HepG2 (cell line): ENCODE measurements at regions not wholly inside any gene's neighbourhood (a gene's known extent, or its start where the extent isn't known, plus 50 kb on each side); places are given as distances from the start of the nearest gene placed in this dataset.

Experiments
- ATAC-seq: fragments of 200-7000 bp; cut with Tn5 transposase; 3 replicates; pipeline ENCODE4 v1.9.1; 2020; ENCODE audit warnings: mild to moderate bottlenecking, moderate library complexity
- BruUV-seq: library from RNA; stranded (reverse); fragments of 400-500 nt; replicated peaks from 2 replicates; lab custom pipeline; 2021; lab: Mats Ljungman, UMichigan
- CTCF ChIA-PET: fragments of 300-600 bp; formaldehyde crosslinking; extraction: SDS; loops from one replicate; lab custom pipeline; 2021; ENCODE audit warnings: low total read pairs, inconsistent platforms, low intra/inter-chr PET ratio; lab: Yijun Ruan, JAX
- POLR2A ChIA-PET: fragments of 350-600 bp; sonication (Branson Sonifier 250); formaldehyde crosslinking; loops from one replicate; lab custom pipeline; 2020; ENCODE audit warnings: antibody characterized with exemption, inconsistent platforms; lab: Yijun Ruan, JAX
- DNase-seq: peaks from one replicate; pipeline ENCODE4 v3.0.0-alpha.2; 2015; ENCODE audit warnings: low spot score
- FAIRE-seq: peaks from 3 replicates; lab custom pipeline; 2011; peaks lifted over from hg19 to GRCh38; lab: Jason Lieb, UNC
- H2AFZ ChIP-seq: one replicate; pipeline ENCODE4 v1.6.1; 2011; ENCODE audit warnings: low read length, inconsistent platforms
- H3K27ac ChIP-seq: fragments of 300-600 bp; 3 replicates; pipeline ENCODE4 v1.8.0; 2011; ENCODE audit warnings: mixed run types, mild to moderate bottlenecking, mixed read lengths, low read length, inconsistent platforms; ENCODE audit not compliant: insufficient read depth; ENCODE audit errors: extremely low read length
- H3K27me3 ChIP-seq, 2 experiments: fragments of 200-600 bp in 1 of 2; 2 replicates in 1 of 2; 3 replicates in 1 of 2; pipeline versions ENCODE4 v1.6.0 to v1.8.0; 2011; ENCODE audit warnings: low read length in 2 of 2, mild to moderate bottlenecking in 2 of 2, moderate library complexity in 2 of 2, inconsistent platforms in 1 of 2; ENCODE audit not compliant: insufficient read depth in 2 of 2, control insufficient read depth in 1 of 2
- H3K36me3 ChIP-seq, 2 experiments: fragments of 200-600 bp in 1 of 2; replicated peaks in 1 of 2; 2 replicates in 1 of 2; 3 replicates in 1 of 2; pipeline versions ENCODE4 v1.5.1 to v1.8.0; 2011; ENCODE audit warnings: low read length in 2 of 2, inconsistent platforms in 1 of 2; ENCODE audit not compliant: insufficient read depth in 2 of 2, control insufficient read depth in 1 of 2
- H3K4me1 ChIP-seq: 2 replicates; pipeline ENCODE4 v1.5.1; 2012; ENCODE audit warnings: low read length, inconsistent platforms; ENCODE audit not compliant: insufficient read depth
- H3K4me2 ChIP-seq: 2 replicates; pipeline ENCODE4 v1.6.0; 2011; ENCODE audit warnings: low read depth, low read length, inconsistent platforms
- H3K4me3 ChIP-seq, 3 experiments: fragments of 200-600 bp in 1 of 3; sonication (generic), shearing (Covaris generic) in 1 of 3; replicated peaks in 1 of 3; 2 replicates each; pipeline ENCODE4 v1.5.1; 2011 to 2016; ENCODE audit warnings: low read length in 3 of 3, inconsistent platforms in 2 of 3, low read depth in 2 of 3, mild to moderate bottlenecking in 2 of 3, control low read depth in 1 of 3, mixed read lengths in 1 of 3; ENCODE audit not compliant: insufficient read depth in 1 of 3
- H3K79me2 ChIP-seq: one replicate; pipeline ENCODE4 v1.6.1; 2011; ENCODE audit warnings: low read length, inconsistent platforms; ENCODE audit not compliant: insufficient read depth
- H3K9ac ChIP-seq: 2 replicates; pipeline ENCODE4 v1.6.0; 2011; ENCODE audit warnings: mild to moderate bottlenecking, low read depth, low read length, inconsistent platforms; ENCODE audit not compliant: insufficient read depth
- H3K9me3 ChIP-seq: 2 replicates; pipeline ENCODE4 v1.5.1; 2012; ENCODE audit warnings: mild to moderate bottlenecking, low read length
- H4K20me1 ChIP-seq: 2 replicates; pipeline ENCODE4 v1.6.0; 2011; ENCODE audit warnings: inconsistent platforms, mild to moderate bottlenecking, low read length, moderate library complexity; ENCODE audit not compliant: insufficient read depth
- EP300 ChIP-seq, 3 experiments: sonication (generic) in 1 of 3; formaldehyde crosslinking in 1 of 3; IDR thresholded peaks; 2 replicates each; pipeline versions ENCODE4 v1.5.1 to v1.6.1; 2011 to 2020; ENCODE audit warnings: low read depth in 2 of 3, low read length in 2 of 3, borderline replicate concordance in 1 of 3, improper control_type of control experiment in 1 of 3, mild to moderate bottlenecking in 1 of 3, missing genetic modification reagents in 1 of 3, moderate library complexity in 1 of 3
- FLYWCH1 ChIP-seq: sonication (generic); formaldehyde crosslinking; IDR thresholded peaks from 2 replicates; pipeline ENCODE4 v1.8.1; 2023; ENCODE audit warnings: mild to moderate bottlenecking, missing genetic modification reagents
- HIVEP1 ChIP-seq: sonication (generic); formaldehyde crosslinking; IDR thresholded peaks from 2 replicates; pipeline ENCODE4 v1.4.0; 2020; ENCODE audit warnings: mild to moderate bottlenecking, missing genetic modification reagents
- MYNN ChIP-seq: sonication (generic); formaldehyde crosslinking; IDR thresholded peaks from 2 replicates; pipeline ENCODE4 v1.4.0; 2020; ENCODE audit warnings: mild to moderate bottlenecking, low read depth, missing genetic modification reagents
- MZF1 ChIP-seq: sonication (generic); formaldehyde crosslinking; IDR thresholded peaks from 2 replicates; pipeline ENCODE4 v1.8.1; 2023; ENCODE audit warnings: mild to moderate bottlenecking, missing genetic modification reagents, borderline replicate concordance
- RAD51 ChIP-seq: fragments of 450-650 bp; IDR thresholded peaks from 2 replicates; pipeline ENCODE4 v1.6.1; 2016; ENCODE audit warnings: borderline replicate concordance
- TFAP4 ChIP-seq: sonication (generic); IDR thresholded peaks from 2 replicates; pipeline ENCODE4 v1.6.1; 2016; ENCODE audit warnings: low read depth, borderline replicate concordance
- TOPORS ChIP-seq: sonication (generic); formaldehyde crosslinking; IDR thresholded peaks from 2 replicates; pipeline ENCODE4 v1.8.0; 2023; ENCODE audit warnings: mild to moderate bottlenecking, missing genetic modification reagents
- YEATS2 ChIP-seq: sonication (generic); formaldehyde crosslinking; IDR thresholded peaks from 2 replicates; pipeline ENCODE4 v1.4.0; 2020; ENCODE audit warnings: missing genetic modification reagents, borderline replicate concordance
- ZNF274 ChIP-seq: sonication (generic); formaldehyde crosslinking; IDR thresholded peaks from 2 replicates; pipeline ENCODE4 v1.5.1; 2020; ENCODE audit warnings: mild to moderate bottlenecking, missing genetic modification reagents
- ZNF614 ChIP-seq: IDR thresholded peaks from 2 replicates; pipeline ENCODE4 v1.6.1; 2018; ENCODE audit warnings: missing biosample characterization, missing genetic modification reagents, inconsistent platforms, borderline replicate concordance
- ZNF850 ChIP-seq: sonication (generic); formaldehyde crosslinking; conservative IDR thresholded peaks from 2 replicates; pipeline ENCODE4 v1.9.0; 2021; ENCODE audit warnings: mild to moderate bottlenecking, missing genetic modification reagents
- ZZZ3 ChIP-seq: sonication (generic); formaldehyde crosslinking; IDR thresholded peaks from 2 replicates; pipeline ENCODE4 v1.4.0; 2020; ENCODE audit warnings: missing genetic modification reagents, mild to moderate bottlenecking, borderline replicate concordance
- WGBS: methylation state at CpG from one replicate; pipeline ENCODE4 v1.1.6; 2017; ENCODE audit warnings: low lambda C conversion rate; 5-methylcytosine and 5-hydroxymethylcytosine counted together
- in situ Hi-C: cut with HindIII; loops from 2 replicates; pipeline ENCODE4 v1.10.0; 2017; ENCODE audit warnings: low pct_unique_long_range_greater_than_20kb; ENCODE audit not compliant: extremely low pct_ligation_motif_present
- intact Hi-C: fragments of 100-400 bp; cut with micrococcal nuclease; formaldehyde crosslinking; loops from one replicate; pipeline ENCODE4 v1.10.0; 2022; ENCODE audit not compliant: unreplicated experiment
- TF ChIP-seq, protein P1 (sequence below): sonication (generic); formaldehyde crosslinking; IDR thresholded peaks from 2 replicates; pipeline ENCODE4 v1.9.0; 2022; ENCODE audit warnings: low read depth, missing genetic modification reagents
- TF ChIP-seq, protein P2 (sequence below): sonication (generic); formaldehyde crosslinking; IDR thresholded peaks from 2 replicates; pipeline ENCODE4 v1.4.0; 2020; ENCODE audit warnings: missing genetic modification reagents; ENCODE audit errors: not compliant biosample characterization

DNA sequence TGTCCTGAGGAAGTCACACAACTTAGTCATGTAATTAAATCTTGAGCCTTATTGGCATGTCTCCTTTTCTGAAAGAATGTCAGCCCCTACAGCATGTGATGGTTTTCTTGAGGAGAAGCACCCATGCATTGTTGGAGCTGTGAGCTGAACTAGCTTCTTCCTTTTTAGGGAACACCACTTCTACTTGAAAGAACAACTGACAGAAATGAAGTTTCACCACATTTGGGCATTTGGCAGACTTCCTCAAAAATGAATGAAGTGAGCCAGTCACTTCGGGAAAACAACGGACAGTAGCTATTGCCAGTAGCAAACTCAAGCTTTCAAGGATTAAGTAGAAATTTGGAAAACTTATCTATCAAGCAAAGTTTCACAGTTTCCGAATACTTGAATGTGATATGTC is 1351.3 kb downstream of the EFNB2 start:
- BruUV-seq = no TSS peak
- no peak overlapping the region for H3K27ac ChIP-seq
- no peak for ATAC-seq
- in situ Hi-C loops (no loop called here), intact Hi-C loops (no loop called here)
- H3K9me3 ChIP-seq = peaks cover 21% of the 10 kb centered on the region; the same call in 1 of the 2 replicates
- 1% methylated on average over 3 of the region's 3 CpGs for WGBS
- no peak overlapping the region for H2AFZ ChIP-seq
- H3K79me2 ChIP-seq = no peaks in the 10 kb centered on the region
- H3K36me3 ChIP-seq = no peaks in the 10 kb centered on the region
- H3K27me3 ChIP-seq = no peaks in the 10 kb centered on the region
- DNase-seq = no peak
- no peaks in the 10 kb centered on the region for H3K4me1 ChIP-seq
- ChIA-PET POLR2A (no interaction called here), CTCF (no interaction called here)
- FAIRE-seq = no peak
- no peaks in the 10 kb centered on the region for H4K20me1 ChIP-seq
- no peak overlapping the region for H3K4me3 ChIP-seq
- no peak for TF ChIP-seq MYNN (CRISPR knock-in tag)
- TF ChIP-seq, protein P1, sequence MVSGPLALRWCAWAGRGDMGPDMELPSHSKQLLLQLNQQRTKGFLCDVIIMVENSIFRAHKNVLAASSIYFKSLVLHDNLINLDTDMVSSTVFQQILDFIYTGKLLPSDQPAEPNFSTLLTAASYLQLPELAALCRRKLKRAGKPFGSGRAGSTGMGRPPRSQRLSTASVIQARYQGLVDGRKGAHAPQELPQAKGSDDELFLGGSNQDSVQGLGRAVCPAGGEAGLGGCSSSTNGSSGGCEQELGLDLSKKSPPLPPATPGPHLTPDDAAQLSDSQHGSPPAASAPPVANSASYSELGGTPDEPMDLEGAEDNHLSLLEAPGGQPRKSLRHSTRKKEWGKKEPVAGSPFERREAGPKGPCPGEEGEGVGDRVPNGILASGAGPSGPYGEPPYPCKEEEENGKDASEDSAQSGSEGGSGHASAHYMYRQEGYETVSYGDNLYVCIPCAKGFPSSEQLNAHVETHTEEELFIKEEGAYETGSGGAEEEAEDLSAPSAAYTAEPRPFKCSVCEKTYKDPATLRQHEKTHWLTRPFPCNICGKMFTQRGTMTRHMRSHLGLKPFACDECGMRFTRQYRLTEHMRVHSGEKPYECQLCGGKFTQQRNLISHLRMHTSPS (CRISPR knock-in tag) = no peak
- TF ChIP-seq TOPORS (CRISPR knock-in tag) = no peak
- no peak for TF ChIP-seq ZNF850 (CRISPR knock-in tag)
- TF ChIP-seq ZNF274 (CRISPR knock-in tag) = no peak
- TF ChIP-seq MZF1 = no peak
- TF ChIP-seq FLYWCH1 (CRISPR knock-in tag) = no peak
- TF ChIP-seq TFAP4 = no peak
- TF ChIP-seq RAD51 = no peak
- TF ChIP-seq, protein P2, sequence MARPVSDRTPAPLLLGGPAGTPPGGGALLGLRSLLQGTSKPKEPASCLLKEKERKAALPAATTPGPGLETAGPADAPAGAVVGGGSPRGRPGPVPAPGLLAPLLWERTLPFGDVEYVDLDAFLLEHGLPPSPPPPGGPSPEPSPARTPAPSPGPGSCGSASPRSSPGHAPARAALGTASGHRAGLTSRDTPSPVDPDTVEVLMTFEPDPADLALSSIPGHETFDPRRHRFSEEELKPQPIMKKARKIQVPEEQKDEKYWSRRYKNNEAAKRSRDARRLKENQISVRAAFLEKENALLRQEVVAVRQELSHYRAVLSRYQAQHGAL (CRISPR knock-in tag) = no peak
- TF ChIP-seq EP300 (IDR thresholded peaks at IDR 0.05; ENCODE audit: low read depth in 2 of 2, low read length in 2 of 2) = no peak
- TF ChIP-seq EP300 (CRISPR knock-in tag; IDR thresholded peaks at IDR 0.05; ENCODE audit: borderline replicate concordance) = no peak
- no peak for TF ChIP-seq HIVEP1 (CRISPR knock-in tag)
- no peak for TF ChIP-seq ZZZ3
- no peak for TF ChIP-seq ZNF614 (CRISPR knock-in tag)
- no peak for TF ChIP-seq YEATS2 (CRISPR knock-in tag)
- H3K4me2 ChIP-seq = no peak overlapping the region
- H3K9ac ChIP-seq = no peak overlapping the region
